Sigmoid colon (tissue), 6 donors: ENCODE measurements at regions not wholly inside any gene's neighbourhood (a gene's known extent, or its start where the extent isn't known, plus 50 kb on each side); places are given as distances from the start of the nearest gene placed in this dataset.

Experiments
- DNase-seq: peaks from one replicate; pipeline ENCODE4 v3.0.0-alpha.2; 2019
- H3K27ac ChIP-seq, 4 donors: fragments of 200-600 bp; sonication (generic); one replicate each; pipeline ENCODE4 v1.5.1; 2016 to 2019; ENCODE audit warnings: mild to moderate bottlenecking in 1 of 4
- H3K27me3 ChIP-seq, 3 donors: fragments of 200-600 bp; sonication (generic); one replicate each; pipeline ENCODE4 v1.5.1; 2019; ENCODE audit warnings: mild to moderate bottlenecking in 1 of 3
- H3K36me3 ChIP-seq, 4 donors: fragments of 200-600 bp; sonication (generic); one replicate each; pipeline ENCODE4 v1.5.1; 2016 to 2019
- H3K4me1 ChIP-seq, 4 donors: fragments of 200-600 bp; sonication (generic); one replicate each; pipeline ENCODE4 v1.5.1; 2017 to 2019
- H3K4me3 ChIP-seq, 4 donors: fragments of 200-600 bp; sonication (generic); one replicate each; pipeline ENCODE4 v1.5.1; 2017 to 2019; ENCODE audit warnings: mild to moderate bottlenecking in 2 of 4, moderate library complexity in 1 of 4
- H3K9me3 ChIP-seq, 4 donors: fragments of 200-600 bp in 3 of 4; sonication (generic) in 3 of 4; one replicate each; pipeline versions ENCODE4 v1.5.1 to v1.6.1; 2013 to 2019
- CTCF ChIP-seq, 4 experiments: fragments of 450-650 bp in 3 of 4; fragments of 200-600 bp in 1 of 4; IDR thresholded peaks; one replicate each; pipeline ENCODE4 v1.5.1; 2016 to 2019; ENCODE audit warnings: antibody characterized with exemption in 4 of 4, mild to moderate bottlenecking in 3 of 4, moderate library complexity in 2 of 4
- EP300 ChIP-seq, 4 donors: sonication (generic); formaldehyde crosslinking; IDR thresholded peaks; one replicate each; pipeline ENCODE4 v1.6.1; 2017; ENCODE audit warnings: antibody characterized with exemption in 4 of 4
- POLR2A ChIP-seq, 2 donors: fragments of 450-650 bp; IDR thresholded peaks; one replicate each; pipeline ENCODE4 v1.6.1; 2016; ENCODE audit warnings: antibody characterized with exemption in 2 of 2, mild to moderate bottlenecking in 2 of 2, moderate library complexity in 2 of 2
- POLR2AphosphoS5 ChIP-seq, 4 donors: sonication (generic); formaldehyde crosslinking; IDR thresholded peaks; one replicate each; pipeline ENCODE4 v1.6.1; 2017; ENCODE audit warnings: antibody characterized with exemption in 4 of 4
- WGBS, 2 donors: extraction: QIAGEN DNeasy Blood & Tissue Kit; methylation state at CpG; one replicate each; pipeline ENCODE4 v1.1.7; 2013; 5-methylcytosine and 5-hydroxymethylcytosine counted together
- intact Hi-C: fragments of 100-400 bp; cut with DNase I; formaldehyde crosslinking; loops from one replicate; pipeline ENCODE4 v1.15.1; 2023
- donor health status: healthy with polysubstance abuse.
- donor health status: healthy.

- TF ChIP-seq POLR2AphosphoS5 (IDR thresholded peaks at IDR 0.05) (no peak), EP300 (IDR thresholded peaks at IDR 0.05) (no peak), CTCF (IDR thresholded peaks at IDR 0.05) (no peak), POLR2A (IDR thresholded peaks at IDR 0.05) (no peak)
- Histone ChIP-seq H3K27ac (peak overlapping the region in 2 of 4 donors; percentile 25 to 32), H3K9me3 (no peaks in the 10 kb centered on the region), H3K36me3 (no peaks in the 10 kb centered on the region), H3K4me3 (no peak overlapping the region), H3K4me1 (peaks cover 0 to 31% (median 20%) of the 10 kb centered on the region in 4 donors), H3K27me3 (no peaks in the 10 kb centered on the region)
- intact Hi-C loops = loop anchor here (10.0 kb wide), 1 partner anchor 259 kb away; no protein-coding TSS in a partner anchor
- WGBS, 2 donors = 27 to 59% methylated on average over 3 of the region's 3 CpGs
- no peak for DNase-seq
Measured at GRCh38 chr2:217256251-217256650, 396.4 kb upstream of the TNP1 start.

- WGBS, 2 donors = 75 to 90% methylated on average over 2 of the region's 2 CpGs
- no peaks in the 10 kb centered on the region for H3K27me3 ChIP-seq
- H3K9me3 ChIP-seq = no peaks in the 10 kb centered on the region
- H3K27ac ChIP-seq = no peak overlapping the region
- peaks cover 0 to 52% (median 38%) of the 10 kb centered on the region in 4 donors for H3K4me1 ChIP-seq
- no peak overlapping the region for H3K4me3 ChIP-seq
- H3K36me3 ChIP-seq = no peaks in the 10 kb centered on the region
- intact Hi-C loops = loop anchor here (5.0 to 10.0 kb wide), 2 partner anchors 178 to 261 kb away; no protein-coding TSS in a partner anchor
- TF ChIP-seq POLR2A (IDR thresholded peaks at IDR 0.05) = no peak
- no peak for TF ChIP-seq CTCF (IDR thresholded peaks at IDR 0.05)
- TF ChIP-seq EP300 (IDR thresholded peaks at IDR 0.05) = no peak
- no peak for TF ChIP-seq POLR2AphosphoS5 (IDR thresholded peaks at IDR 0.05)
- DNase-seq = no peak
Measured at GRCh38 chr2:217254111-217254510, 394.2 kb upstream of the TNP1 start.

GRCh38 chr2:217252181-217252580, 392.3 kb upstream of the TNP1 start:
- no peak for DNase-seq
- 93 to 94% methylated on average over 4 of the region's 4 CpGs for WGBS, 2 donors
- no peak overlapping the region for H3K4me3 ChIP-seq
- H3K4me1 ChIP-seq = peaks cover 0 to 71% (median 57%) of the 10 kb centered on the region in 4 donors
- TF ChIP-seq POLR2AphosphoS5 (IDR thresholded peaks at IDR 0.05) (peak in 2 of 4 donors; percentile 30 to 54), EP300 (IDR thresholded peaks at IDR 0.05) (peak in 2 of 4 donors; percentile 18 to 23), POLR2A (IDR thresholded peaks at IDR 0.05) (no peak)
- no peaks in the 10 kb centered on the region for H3K27me3 ChIP-seq
- H3K27ac ChIP-seq = peak overlapping the region in 3 of 4 donors; percentile 87 to 94 (median 88)
- H3K9me3 ChIP-seq = no peaks in the 10 kb centered on the region
- H3K36me3 ChIP-seq = no peaks in the 10 kb centered on the region
- intact Hi-C loops = loop anchor here (5.0 to 10.0 kb wide), 2 partner anchors 180 to 263 kb away; no protein-coding TSS in a partner anchor

- peak; percentile 93 for DNase-seq
- Histone ChIP-seq H3K4me1 (peaks cover 0 to 65% (median 58%) of the 10 kb centered on the region in 4 donors), H3K9me3 (no peaks in the 10 kb centered on the region), H3K36me3 (no peaks in the 10 kb centered on the region), H3K27ac (peak overlapping the region; percentile 83 to 94 (median 88)), H3K27me3 (no peaks in the 10 kb centered on the region), H3K4me3 (no peak overlapping the region)
- intact Hi-C loops = loop anchor here (1.0 to 10.0 kb wide), 3 partner anchors 182 to 555 kb away; partner anchors contain the start of gene IGFBP5
- 38 to 60% methylated on average over 4 of the region's 4 CpGs for WGBS, 2 donors
- peak in 2 of 4 donors; percentile 45 to 73 for TF ChIP-seq POLR2AphosphoS5 (IDR thresholded peaks at IDR 0.05)
- peak; percentile 96 to 99 (median 98) for TF ChIP-seq EP300 (IDR thresholded peaks at IDR 0.05)
- no peak for TF ChIP-seq POLR2A (IDR thresholded peaks at IDR 0.05)
Measured at GRCh38 chr2:217250013-217250524, 390.2 kb upstream of the TNP1 start.

- H3K27ac ChIP-seq = peak overlapping the region; percentile 83 to 94 (median 88)
- no peak overlapping the region for H3K4me3 ChIP-seq
- 52 to 65% methylated on average over 8 of the region's 8 CpGs for WGBS, 2 donors
- intact Hi-C loops = loop anchor here (1.0 to 10.0 kb wide), 8 partner anchors 78 to 554 kb away; partner anchors contain the start of gene IGFBP5
- peak; percentile 93 for DNase-seq
- H3K4me1 ChIP-seq = peaks cover 0 to 65% (median 58%) of the 10 kb centered on the region in 4 donors
- no peaks in the 10 kb centered on the region for H3K9me3 ChIP-seq
- no peak for TF ChIP-seq POLR2A (IDR thresholded peaks at IDR 0.05)
- TF ChIP-seq POLR2AphosphoS5 (IDR thresholded peaks at IDR 0.05) = peak; percentile 94 to 98 (median 97)
- peak; percentile 72 to 90 (median 86) for TF ChIP-seq EP300 (IDR thresholded peaks at IDR 0.05)
- no peak for TF ChIP-seq CTCF (IDR thresholded peaks at IDR 0.05)
- no peaks in the 10 kb centered on the region for H3K27me3 ChIP-seq
- H3K36me3 ChIP-seq = no peaks in the 10 kb centered on the region
Measured at GRCh38 chr2:217249121-217250012, 389.5 kb upstream of the TNP1 start.
